GM18519 (cell line): ENCODE measurements at regions not wholly inside any gene's neighbourhood (a gene's known extent, or its start where the extent isn't known, plus 50 kb on each side); places are given as distances from the start of the nearest gene placed in this dataset.
"Not testable (repeated sequence)": the region's sequence is repeated elsewhere in the genome, so short reads cannot be mapped to it uniquely, and the experiment has no call there.

Experiments
- ATAC-seq: cut with Tn5 transposase; IDR thresholded peaks from one replicate; pipeline ENCODE4 v1.9.1; 2021; ENCODE audit warnings: mild to moderate bottlenecking, moderate library complexity; ENCODE audit not compliant: unreplicated experiment, low FRiP score

DNA sequence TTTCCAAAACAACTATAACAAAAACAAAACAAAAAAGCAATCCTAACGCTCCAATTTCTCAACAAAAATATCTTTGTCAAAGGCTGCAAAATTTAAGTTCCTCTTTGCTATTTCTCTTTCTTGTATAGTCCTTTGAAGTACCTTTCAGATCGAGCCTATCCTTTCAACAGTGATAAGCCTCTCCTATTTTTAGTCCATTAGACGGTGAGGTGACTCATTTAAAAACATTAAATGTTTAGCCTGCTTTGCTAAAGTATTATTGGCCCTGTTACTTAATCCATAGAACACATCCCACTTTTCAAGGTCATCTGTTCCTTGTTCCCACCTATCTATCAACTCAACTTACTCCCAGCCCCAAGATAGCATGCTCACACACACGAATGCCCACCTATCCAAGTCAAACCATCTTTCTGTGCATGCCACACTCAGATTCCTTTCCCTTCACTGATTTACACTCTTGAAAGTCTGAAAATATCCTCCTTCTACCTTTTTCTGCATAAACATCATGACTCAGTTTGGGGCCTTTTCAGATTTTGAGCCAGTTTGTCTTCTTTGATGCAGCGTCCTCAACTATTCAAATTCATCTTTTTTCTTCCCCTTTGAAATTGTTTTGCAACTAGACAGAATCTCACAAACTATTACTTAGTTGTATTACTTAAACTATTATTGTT, 224.9 kb upstream of the TMEM229A start:
- peak; percentile 73 for ATAC-seq

DNA sequence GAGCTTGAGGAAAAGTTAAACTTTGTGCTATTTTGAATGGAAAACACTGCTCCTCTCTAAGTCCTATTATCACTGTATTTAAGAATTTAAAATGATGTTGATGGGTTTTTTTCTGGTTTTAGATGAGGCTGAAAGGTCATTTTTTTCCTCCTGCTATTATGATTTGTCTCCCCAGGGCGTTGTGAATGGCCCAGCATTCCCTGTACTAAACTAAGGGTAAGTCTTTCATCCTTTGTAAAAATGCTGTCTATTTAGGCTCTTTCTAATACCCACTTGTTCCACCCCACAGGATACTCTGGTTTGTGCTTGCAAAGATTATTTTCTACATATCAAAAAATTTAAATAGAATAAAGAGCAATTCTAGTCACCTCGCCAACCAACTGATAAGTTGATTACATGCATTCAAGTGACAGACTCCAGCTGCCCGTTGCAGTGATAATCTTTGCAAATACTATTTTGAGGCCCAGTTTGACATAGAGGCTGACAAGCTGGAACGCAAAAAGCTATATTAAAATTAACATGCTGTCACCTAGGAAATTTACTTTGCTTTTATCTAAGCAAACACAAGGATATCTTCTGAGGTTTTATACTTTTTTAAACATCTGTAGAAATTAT, 222.3 kb upstream of the TMEM229A start:
- no peak for ATAC-seq

DNA sequence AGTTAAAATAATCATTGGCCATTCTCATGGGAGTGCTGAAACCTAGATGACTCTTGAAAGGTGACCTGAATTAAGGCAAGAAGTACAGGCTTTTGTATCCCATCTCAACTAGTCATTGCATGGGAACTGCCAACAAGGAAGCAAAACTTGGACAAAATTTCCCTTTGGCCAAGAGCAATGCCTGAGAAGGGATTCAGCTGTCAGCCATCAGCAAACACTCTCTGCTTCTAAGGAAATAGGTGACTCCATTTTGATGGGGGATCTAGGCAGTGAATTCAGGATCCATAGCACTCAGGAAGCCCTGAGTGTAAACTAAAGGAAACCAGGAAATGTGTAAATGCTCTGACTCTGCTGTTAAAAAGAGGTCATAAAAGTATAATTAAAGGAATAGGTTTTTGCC, 221.5 kb upstream of the TMEM229A start:
- ATAC-seq, result no peak

DNA sequence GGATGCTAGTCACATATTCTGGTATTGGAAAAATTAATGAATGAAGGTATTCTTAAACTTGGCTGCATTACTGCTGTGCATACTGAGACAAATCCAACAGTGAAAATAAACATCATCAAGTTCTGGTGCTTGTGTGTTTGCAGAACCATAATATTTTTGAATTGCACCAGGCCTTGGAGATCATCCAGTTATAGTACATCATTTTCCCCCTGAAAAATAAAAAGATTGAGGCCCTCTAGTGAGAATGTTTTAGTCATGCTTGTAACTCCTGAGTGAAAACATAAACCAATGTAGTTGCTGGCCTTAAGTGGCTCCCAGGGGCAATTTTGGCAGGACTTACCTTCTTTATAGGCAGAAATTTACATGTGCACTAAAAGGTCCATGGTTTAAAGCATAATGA, 218.8 kb upstream of the TMEM229A start:
- no peak for ATAC-seq

DNA sequence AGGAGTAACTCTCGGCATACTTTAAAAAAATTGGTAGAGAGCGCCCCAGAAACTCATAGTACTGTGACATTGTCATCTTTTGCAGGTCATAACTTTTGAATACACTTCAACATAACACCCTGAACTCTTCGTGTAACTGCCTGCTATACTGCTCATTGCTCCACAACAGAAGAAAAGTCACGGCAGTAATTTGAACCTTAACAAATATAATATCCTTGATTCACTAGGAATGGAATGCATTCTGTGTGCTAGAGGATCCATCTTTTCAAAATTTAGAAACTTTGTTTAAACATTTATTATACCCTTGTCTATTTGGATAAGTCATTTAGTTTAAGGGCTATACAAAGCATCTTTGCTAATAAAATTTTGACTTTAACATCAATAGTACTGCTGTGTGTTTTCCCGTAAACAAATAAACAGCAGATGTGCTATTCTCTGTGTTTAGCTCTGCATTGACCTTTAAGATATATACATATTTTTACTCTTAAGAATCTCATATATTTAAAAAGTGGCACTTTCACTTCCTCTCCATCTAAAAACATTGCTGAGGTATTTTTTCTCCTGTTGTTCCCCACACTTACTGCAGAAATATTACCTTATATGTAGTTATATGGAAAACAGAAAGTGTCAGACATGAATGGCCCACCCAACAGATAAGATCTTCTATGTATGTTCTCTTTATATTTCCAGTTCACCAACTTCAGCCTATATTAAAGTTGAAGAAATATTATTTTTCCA, 217.6 kb upstream of the TMEM229A start:
- no peak for ATAC-seq

DNA sequence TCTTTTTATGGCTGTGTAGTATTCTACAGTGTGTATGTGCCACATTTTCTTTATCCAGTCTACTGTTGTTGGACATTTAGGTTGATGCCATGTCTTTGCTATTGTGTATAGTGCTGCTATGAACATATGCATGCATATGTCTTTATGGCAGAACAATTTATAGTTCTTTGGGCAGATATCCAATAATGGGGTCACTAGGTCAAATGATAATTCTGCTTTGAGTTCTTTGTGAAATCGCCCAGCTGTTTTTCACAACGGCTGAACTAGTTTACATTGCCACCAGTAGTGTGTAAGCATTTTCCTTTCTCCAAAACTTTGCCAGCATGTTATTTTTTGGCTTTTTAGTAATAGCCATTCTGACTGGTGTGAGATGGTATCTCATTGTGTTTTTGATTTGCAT, 214.8 kb upstream of the TMEM229A start:
- no peak for ATAC-seq

DNA sequence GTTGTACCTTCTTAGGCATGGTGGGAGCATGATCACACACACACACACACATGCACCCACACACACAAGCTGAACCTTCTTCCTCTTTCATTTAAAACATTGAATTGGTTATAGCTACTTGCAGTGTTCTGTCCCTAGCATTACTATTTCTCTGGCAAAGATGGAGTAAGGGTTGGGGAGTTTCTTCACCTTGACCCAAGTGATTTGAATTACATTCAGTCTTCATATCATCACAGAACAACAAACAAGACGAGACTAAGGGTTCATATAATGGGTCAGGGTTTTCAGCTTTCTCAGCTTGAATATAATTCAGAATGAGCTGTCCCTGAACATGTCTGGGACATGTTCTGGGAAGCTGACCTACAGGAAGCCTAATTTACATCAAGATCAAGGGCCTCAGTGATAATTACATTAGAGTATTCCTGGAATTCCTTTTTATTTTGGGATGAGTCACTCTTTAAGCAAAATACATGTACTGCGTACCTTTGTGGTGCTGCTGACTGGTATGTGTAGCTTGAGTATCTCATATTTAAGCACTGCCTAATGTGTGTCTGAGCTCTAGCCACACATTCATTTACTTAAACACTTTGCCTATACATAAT, 213.5 kb upstream of the TMEM229A start:
- no peak for ATAC-seq

DNA sequence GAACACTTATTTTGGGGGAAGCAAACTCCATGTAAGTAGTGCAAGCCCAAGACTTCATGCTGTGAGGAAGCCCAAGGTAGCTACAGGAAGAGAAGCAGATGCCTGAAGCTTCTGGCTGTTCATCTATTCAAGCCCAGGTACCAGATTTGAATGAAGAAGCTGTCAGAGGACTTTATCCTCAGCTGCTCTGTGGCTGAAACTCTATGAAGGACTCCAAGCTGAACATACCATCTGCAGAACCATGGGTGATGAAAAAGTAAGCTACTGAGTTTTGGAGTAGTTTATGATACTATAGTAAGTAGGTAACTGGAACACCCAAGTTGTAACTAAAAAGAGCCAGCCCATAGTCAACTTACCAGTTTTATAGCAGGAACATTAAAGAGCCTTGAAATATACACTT, 211.6 kb upstream of the TMEM229A start:
- ATAC-seq, result not testable (repeated sequence)

DNA sequence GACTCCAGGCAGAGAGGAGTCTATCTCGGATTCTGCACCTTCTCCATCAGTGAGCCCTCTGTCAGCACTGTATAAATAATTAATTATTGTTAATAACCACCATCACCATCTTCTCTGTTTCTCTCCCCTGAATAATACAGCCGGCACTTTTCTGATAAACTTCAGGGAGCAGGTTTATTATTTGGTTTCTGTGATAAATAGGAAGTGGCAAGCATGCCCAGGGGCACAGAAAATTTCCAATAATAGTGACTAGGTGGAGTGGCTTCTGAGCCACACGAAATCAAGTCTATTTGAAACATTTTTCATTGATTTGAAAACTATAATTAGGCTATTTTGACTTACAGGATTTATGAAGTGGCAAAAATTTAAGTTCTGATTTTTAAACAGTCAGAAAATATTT, 186.8 kb upstream of the TMEM229A start:
- ATAC-seq, result no peak

DNA sequence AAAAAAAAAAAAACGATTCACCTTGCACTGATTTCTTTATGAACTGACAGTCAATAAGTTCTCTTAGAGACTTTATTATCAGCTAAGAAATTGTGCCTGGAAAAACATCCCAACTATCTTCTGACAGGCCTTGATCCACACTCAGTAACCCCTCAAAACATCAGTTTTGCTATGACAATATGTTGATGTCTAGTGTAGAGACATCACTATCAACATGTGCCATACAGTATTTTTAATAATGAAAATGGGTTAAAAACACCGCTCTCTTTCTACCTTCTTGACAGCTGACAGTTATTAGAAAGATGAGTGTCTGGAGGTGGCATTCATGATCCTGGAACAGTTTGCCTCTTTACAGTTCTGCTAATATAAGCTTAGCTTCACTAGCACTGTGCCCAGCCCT, 175.8 kb upstream of the TMEM229A start:
- ATAC-seq, result no peak

DNA sequence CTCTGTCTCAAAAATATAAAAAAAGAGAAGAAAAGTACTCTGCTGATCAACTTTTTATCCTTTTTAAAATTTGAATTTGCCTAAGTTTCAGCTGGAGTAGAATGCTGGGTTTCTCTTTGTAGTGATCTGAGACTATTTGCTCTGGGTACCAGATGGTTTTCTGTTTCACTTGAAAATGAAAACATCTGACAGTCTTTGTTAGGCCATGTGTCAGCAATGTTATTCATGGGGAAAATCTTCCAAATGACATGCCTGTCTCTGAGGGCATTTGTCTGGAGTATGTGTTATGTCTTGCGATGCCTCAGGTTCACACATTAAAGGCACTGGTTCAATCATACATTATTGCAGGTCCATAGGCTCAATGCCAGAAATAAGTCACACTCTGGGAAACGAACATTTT, 175.3 kb upstream of the TMEM229A start:
- no peak for ATAC-seq

DNA sequence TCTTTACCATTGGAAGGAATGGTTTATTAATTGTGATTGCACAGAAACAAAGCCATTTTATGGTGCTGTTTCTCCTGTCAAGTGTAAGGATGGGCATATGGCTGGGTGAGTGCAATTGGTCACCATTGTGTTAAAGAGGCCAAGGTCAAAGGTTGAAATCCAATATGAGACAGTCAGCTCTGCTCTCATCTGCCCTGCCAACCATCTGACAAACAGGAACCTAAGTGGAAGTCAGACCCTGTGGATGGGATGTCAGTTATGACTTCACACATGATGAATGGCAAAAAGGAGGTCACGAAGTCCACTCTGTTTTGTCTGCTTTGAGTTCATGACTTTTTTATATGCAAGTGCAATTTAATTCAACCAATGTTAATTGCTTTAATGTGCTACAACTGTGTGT, 172.7 kb upstream of the TMEM229A start:
- ATAC-seq, result no peak

DNA sequence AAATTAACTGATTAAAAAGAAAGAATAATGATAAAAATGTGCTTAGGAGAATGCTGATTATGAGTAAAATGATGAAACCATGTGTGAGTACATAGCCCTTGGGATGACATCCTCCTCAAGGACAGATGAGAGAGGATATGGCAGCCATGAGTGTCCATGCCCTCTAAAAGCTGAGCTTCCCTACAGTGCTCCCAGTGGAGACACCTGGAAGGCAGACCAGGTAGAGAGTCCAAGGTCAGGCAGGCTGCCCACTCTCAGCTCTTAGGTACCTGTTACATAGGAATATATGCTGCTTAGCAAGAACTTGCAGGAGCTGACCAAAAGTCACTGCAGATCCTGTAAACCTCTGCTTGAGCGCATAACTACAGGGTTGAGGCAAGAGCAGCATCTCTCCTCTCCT, 169.7 kb upstream of the TMEM229A start:
- ATAC-seq, result no peak

DNA sequence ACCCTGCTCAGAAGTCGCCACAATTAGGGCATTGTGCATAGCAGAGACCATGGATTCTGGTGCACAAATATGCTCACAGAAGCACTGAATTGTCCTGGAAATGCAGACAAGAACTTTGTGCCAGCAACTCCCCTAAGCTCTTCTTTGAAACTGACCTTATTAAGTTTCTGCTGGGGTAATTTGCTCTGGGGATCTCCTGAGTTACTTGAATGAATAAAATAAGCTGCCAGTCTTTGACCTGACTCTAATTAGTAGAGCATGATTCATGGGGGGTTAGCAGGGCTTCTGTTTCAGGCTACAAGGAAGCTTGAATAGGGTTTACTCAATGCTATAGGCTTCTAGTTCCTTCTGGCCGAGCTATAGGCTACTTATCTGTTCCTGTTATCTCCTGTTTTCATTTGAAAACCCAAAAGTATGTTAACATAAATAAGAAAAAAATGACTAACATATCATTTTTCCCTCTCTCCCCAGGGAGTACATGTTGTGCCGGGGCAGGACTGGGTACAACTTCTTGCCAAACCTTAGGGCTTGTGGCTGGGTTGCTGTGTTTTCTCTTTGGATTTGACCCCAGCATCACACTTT, 169.0 kb upstream of the TMEM229A start:
- ATAC-seq, result no peak

DNA sequence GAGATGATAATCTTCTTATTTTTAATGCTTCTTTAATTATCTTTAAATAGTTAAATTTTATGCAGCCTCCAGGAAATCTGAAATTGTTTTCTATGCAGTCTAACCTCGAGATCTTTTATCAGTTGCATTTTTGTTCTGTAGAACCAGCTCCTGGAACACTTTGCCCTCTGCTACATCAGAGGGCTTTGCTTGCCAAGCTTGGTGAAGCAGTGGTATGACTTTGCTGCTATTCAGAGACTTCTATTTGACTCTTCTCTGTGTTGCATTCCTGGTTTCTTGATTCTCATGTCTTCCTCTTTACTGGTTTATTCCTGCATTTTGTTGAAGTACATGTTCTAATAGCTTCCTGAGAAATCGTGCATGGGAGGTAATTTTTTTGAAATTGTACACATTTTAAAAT, 163.7 kb upstream of the TMEM229A start:
- no peak for ATAC-seq

DNA sequence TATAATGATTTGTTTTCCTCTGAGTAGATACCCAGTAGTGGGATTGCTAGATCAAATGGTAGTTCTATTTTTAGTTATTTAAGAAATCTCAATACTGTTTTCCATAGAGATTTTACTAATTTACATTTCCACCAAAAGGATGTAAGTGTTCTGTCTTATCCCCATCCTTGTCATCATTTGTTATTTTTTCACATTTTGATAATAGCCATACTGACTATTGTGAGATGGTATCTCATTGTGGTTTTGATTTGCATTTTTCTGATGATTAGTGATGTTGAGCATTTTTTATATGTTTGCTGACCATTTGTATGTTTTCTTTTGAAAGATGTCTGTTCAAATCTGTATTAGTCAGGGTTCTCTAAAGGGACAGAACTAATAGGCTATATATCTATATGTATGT, 160.0 kb upstream of the TMEM229A start:
- no peak for ATAC-seq

DNA sequence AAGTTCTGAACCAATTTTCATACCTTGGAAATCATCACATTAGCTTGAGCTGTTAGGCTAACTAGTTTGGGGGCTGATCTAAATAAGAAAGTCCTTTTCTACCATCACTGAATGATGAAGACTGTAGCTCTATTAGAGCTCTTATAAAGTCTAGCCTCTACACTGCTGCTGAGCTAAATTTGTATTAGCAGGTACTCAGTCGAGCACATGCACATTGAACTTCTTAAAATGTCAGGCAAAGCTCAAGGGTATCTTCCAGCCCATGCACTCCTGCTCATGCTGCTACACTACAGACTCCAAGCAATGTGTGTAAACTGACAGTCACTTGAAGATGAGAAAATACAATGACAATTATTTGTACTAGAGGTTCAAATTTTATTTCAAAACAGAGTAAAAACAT, 158.8 kb upstream of the TMEM229A start:
- no peak for ATAC-seq

DNA sequence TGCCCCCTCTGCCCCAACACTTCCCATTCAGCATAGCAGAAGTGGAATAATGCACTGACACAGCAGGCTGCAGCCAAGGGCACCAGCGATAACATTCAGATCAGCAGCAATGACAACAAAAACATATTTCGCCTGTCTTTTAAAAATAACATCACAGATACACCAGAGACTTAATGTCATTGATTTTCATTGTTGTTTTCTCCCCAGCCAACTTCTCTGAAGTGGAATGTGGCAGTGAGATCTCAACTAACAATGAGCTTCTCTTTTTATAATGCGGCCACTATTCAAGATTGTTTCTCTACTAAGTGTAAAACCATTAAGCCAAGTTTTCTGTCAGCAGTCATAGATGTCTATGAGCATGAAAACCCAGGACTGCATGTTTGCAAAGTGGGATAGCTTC, 158.2 kb upstream of the TMEM229A start:
- ATAC-seq, result no peak

DNA sequence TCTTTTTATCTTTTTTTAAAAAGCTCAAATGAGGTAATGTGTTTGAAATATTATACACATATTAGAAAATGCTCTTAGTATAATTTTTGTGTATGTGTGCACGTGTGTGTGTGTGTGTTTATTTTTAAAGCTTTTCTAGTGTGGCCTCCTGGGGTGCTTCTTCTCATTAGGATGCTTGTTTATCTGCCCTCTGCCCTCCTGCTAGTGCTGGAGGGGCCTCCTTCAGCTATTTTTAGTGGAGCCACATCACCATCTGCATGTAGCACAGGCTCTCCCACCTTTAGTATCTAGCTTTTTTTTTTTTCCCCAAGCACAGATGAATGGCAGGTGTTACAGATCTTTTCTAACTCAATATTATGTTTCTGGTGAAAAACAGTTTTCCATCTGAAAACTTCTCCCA, 155.7 kb upstream of the TMEM229A start:
- no peak for ATAC-seq

DNA sequence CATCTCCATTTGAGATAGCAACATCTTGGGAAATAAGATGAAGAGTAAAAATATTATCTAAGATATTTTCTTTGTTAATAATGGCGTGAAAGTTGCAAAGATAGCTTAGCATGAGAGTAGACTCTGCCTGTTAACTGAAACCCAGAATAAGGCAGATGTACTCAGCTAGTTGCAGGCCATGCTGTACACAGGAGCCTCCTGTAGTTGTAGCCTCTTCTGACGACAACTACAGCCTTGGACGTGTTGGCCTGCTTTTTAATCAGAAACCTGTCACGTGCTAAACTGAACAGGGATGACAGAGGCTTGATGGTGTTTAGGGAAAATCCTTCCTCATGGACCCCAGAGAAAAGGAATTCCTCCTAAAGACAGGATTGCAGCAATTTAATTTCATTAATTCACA, 155.1 kb upstream of the TMEM229A start:
- no peak for ATAC-seq

DNA sequence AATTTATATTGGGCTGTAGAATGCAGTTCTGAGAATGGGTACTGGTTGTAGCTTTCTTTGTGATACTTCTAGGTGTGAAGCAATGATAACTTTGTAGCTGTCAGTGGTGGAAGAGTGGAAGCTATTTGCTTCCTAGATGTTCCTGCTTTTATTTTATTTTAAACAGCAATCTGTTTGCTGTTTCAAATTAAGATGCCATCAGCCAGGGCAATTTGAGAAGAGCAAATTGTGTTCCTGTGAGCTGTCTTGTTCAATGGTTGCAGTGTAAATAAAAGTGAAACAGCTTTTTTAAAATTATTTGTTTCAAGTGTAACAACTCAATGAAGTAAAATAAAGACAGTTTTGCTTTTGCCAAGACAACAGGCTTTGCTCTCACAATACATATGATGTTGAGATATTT, 150.8 kb upstream of the TMEM229A start:
- ATAC-seq, result no peak
